Colonic mucosa (tissue), 4 donors: ENCODE measurements at regions not wholly inside any gene's neighbourhood (a gene's known extent, or its start where the extent isn't known, plus 50 kb on each side); places are given as distances from the start of the nearest gene placed in this dataset.
A peak's percentile ranks its signal among the peaks of the same experiment; 100 is the strongest.

Experiments used
- DNase-seq: peaks from one replicate; pipeline ENCODE4 v3.0.0-alpha.2; 2020
- H3K27ac ChIP-seq: fragments of 200-600 bp; one replicate; pipeline ENCODE4 v1.8.0; 2021
- H3K27me3 ChIP-seq: fragments of 200-600 bp; one replicate; pipeline ENCODE4 v1.8.0; 2021
- H3K36me3 ChIP-seq: fragments of 200-600 bp; one replicate; pipeline ENCODE4 v1.8.0; 2021
- H3K4me1 ChIP-seq: fragments of 200-600 bp; one replicate; pipeline ENCODE4 v1.8.0; 2021; ENCODE audit warnings: mild to moderate bottlenecking
- H3K4me3 ChIP-seq: fragments of 200-600 bp; one replicate; pipeline ENCODE4 v1.8.0; 2021
- H3K9ac ChIP-seq, 2 donors: one replicate each; pipeline ENCODE4 v1.7.0; 2013; ENCODE audit warnings: control low read depth in 2 of 2, low read depth in 2 of 2, low read length in 2 of 2
- H3K9me3 ChIP-seq: fragments of 200-600 bp; one replicate; pipeline ENCODE4 v1.8.0; 2021
- CTCF ChIP-seq: fragments of 200-600 bp; IDR thresholded peaks from one replicate; pipeline ENCODE4 v1.8.0; 2022; ENCODE audit warnings: antibody characterized with exemption, mild to moderate bottlenecking
- intact Hi-C: fragments of 100-400 bp; cut with DNase I; formaldehyde crosslinking; loops from one replicate; pipeline ENCODE4 v1.14.1; 2022
- donor health status: healthy.
- donor health status: DM: no; HTN: no; CAD: no.
- donor health status: DM: no; HTN: no; CAD: no.

DNA sequence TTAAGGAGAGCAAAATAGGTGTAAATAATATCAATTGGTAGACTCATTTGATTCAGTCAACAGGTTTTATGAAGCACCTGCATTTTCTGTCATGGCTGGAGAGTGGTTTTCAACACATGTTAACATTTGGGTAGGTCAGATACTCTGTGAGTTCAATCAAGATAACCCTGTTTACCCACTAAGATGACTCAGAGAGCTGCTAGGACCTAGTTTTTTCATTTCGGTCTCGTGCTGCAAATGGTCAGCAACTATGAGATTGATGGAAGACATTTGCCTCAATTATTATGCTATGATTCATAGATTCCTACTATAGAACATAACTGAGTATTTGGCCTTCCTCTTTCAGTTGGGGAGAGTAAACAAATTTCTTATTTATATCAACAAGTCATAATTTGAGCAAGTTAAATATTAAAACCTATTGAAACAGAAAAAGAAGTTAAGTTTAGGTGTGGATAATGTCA, 391.4 kb upstream of the CITED2 start:
- Histone ChIP-seq H3K4me1 (no peaks in the 10 kb centered on the region), H3K4me3 (no peak overlapping the region), H3K9ac (no peak overlapping the region), H3K27me3 (no peaks in the 10 kb centered on the region), H3K9me3 (no peaks in the 10 kb centered on the region), H3K27ac (no peak overlapping the region), H3K36me3 (no peaks in the 10 kb centered on the region)
- no peak for TF ChIP-seq CTCF
- intact Hi-C loops: no loop called here
- no peak for DNase-seq

DNA sequence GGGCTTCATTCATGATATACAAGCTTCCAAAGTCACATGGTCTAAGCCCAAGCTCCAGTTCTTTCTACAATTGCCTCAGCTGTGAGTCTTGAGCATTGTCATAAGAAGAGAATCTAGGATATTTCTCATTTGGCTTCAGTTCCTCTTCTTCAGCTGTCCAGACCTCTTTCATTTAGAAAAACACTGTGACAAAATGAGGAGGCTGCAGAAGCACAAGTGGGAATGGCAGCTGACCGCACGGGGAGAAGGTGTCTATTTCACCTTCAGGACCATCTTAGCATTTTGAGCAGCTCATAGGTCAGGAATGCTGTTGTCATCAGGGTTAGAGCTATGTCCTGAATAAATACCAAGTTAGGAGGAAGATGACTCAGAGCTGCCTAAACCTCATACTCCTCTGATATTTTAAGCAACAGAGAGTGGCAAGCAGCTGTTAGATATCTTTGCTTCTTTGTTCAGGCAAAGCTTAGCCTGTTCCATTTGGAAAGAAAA, 390.1 kb upstream of the CITED2 start:
- no peaks in the 10 kb centered on the region for H3K4me1 ChIP-seq
- H3K27ac ChIP-seq: peak overlapping the region; percentile 56
- no peaks in the 10 kb centered on the region for H3K9me3 ChIP-seq
- no peaks in the 10 kb centered on the region for H3K36me3 ChIP-seq
- TF ChIP-seq CTCF: no peak
- no peak overlapping the region for H3K4me3 ChIP-seq
- no peaks in the 10 kb centered on the region for H3K27me3 ChIP-seq
- intact Hi-C loops: no loop called here
- no peak overlapping the region for H3K9ac ChIP-seq
- no peak for DNase-seq

- H3K27me3 ChIP-seq: no peaks in the 10 kb centered on the region
- no peak for TF ChIP-seq CTCF
- H3K9ac ChIP-seq: no peak overlapping the region
- DNase-seq: no peak
- peak overlapping the region; percentile 56 for H3K27ac ChIP-seq
- no peak overlapping the region for H3K4me3 ChIP-seq
- intact Hi-C loops: no loop called here
- H3K36me3 ChIP-seq: no peaks in the 10 kb centered on the region
- H3K9me3 ChIP-seq: no peaks in the 10 kb centered on the region
- H3K4me1 ChIP-seq: no peaks in the 10 kb centered on the region
Observed at GRCh38 chr6:139763468-139764210, 389.2 kb upstream of the CITED2 start.

DNA sequence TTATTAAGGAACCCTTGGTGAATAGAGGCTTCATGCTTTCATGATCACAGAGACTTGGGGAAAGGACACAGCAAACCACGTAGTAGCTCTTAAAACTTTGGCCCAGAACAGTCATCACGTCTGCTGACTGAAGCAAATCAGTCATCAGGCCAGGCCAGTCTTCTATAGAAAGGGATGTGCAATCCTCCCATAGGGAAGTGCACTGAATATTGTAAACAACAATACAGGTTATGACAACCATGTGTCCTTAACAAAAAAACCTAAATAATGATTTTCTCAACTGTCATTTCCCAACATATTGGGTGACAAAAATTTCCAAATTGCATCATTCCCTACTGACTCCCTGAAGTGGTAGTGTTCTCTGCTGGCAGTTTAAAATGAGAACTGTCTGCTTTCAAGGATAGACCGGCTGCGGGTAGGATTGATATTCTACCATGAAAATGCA, 388.2 kb upstream of the CITED2 start:
- Histone ChIP-seq H3K4me1 (no peaks in the 10 kb centered on the region), H3K9ac (no peak overlapping the region), H3K27ac (no peak overlapping the region), H3K27me3 (no peaks in the 10 kb centered on the region), H3K9me3 (no peaks in the 10 kb centered on the region), H3K4me3 (no peak overlapping the region), H3K36me3 (no peaks in the 10 kb centered on the region)
- no peak for DNase-seq
- intact Hi-C loops: no loop called here
- no peak for TF ChIP-seq CTCF

- intact Hi-C loops: no loop called here
- no peak overlapping the region for H3K4me3 ChIP-seq
- no peaks in the 10 kb centered on the region for H3K4me1 ChIP-seq
- TF ChIP-seq CTCF: no peak
- H3K27me3 ChIP-seq: no peaks in the 10 kb centered on the region
- H3K36me3 ChIP-seq: no peaks in the 10 kb centered on the region
- H3K9me3 ChIP-seq: no peaks in the 10 kb centered on the region
- no peak for DNase-seq
- H3K9ac ChIP-seq: no peak overlapping the region
- no peak overlapping the region for H3K27ac ChIP-seq
Observed at GRCh38 chr6:139760128-139760527, 385.7 kb upstream of the CITED2 start.
